Stimulated activated CD8-positive, alpha-beta memory T cell treated with anti-CD3 and anti-CD28 coated beads, Interleukin-15, amount 100 ng/mL, for 4 hours (primary cell): ENCODE measurements at regions not wholly inside any gene's neighbourhood (a gene's known extent, or its start where the extent isn't known, plus 50 kb on each side); places are given as distances from the start of the nearest gene placed in this dataset.
"Not testable (repeated sequence)": the region's sequence is repeated elsewhere in the genome, so short reads cannot be mapped to it uniquely, and the experiment has no call there.

Experiments used
- DNase-seq, 2 donors: peaks; one replicate each; pipeline ENCODE4 v3.0.0-alpha.2; 2020; ENCODE audit warnings: low read depth in 2 of 2

DNA sequence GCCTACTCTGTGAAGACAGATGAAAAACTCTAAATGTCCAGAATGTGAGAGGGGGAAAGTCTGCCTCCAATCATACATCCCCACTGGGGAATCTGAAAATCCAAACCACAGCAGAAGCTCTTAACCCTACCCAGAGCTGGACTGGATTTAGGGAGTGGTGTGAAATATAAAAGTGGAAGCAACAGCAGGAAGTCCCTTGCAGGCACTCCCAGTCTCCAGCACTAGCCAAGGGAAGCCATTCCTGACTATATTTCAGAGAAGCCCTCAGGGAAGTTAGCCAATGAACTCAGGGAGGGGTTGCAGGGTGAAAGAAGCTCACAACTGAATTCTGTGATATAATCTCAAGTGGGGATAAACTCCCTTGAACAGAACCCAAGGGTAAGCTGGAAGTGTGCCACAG lies 51.5 kb downstream of the CRPPA start:
- DNase-seq: no peak

DNA sequence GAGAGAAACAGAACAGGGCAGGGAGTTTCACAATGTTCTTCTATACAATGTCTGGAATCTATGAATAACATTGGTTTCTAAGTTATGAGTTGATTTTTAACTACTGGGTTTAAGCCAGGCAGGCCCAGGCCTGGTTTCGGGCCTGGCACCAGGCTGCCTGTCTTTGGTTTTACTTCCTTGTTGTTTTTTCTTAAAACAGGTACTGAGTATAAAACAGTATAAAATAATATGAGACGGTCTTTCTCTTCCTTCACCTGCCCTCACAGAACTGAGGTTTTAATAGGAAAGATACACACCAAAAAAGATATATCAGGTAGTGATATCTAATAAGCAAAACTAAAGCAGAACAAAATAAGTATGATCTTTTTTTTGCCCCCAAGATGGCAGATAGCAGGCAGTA lies 52.0 kb downstream of the CRPPA start:
- not testable (repeated sequence) for DNase-seq

DNA sequence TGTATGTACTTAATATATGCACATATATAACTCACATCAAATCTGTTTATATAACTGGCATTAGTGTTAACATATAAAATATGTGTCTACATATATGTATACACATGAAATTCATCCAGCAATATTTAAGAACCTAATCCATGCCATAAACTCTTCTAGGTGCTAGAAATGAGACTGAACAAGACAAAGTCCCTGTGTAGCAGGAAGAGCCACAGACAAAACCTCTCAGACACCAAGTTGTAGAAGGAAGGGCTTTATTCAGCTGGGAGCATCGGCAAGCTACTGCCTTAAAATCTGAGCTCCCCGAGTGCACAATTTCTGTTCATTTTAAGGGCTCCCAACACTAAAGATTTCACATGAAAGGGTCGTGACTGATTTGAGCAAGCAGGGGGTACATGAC lies 52.5 kb downstream of the CRPPA start:
- no peak for DNase-seq

DNA sequence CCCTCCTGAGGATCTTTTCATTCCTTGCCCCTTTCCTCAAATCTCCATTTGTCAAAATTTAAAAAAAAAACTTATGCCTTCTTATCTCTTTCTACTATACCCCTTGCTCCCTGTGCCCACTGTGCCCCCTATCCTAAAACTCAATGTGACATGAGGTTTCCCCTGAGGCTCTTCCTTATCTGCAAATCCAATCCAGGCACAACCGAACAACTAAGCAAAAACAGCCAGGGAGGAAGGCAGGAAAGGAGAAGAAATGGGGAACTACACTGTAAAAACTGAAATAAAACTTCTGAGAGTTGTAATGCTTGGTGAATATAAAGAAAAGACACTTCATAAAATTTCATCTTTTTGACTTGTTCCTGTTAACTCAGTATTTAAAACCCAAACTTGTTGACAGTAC lies 54.2 kb downstream of the CRPPA start:
- no peak for DNase-seq

DNA sequence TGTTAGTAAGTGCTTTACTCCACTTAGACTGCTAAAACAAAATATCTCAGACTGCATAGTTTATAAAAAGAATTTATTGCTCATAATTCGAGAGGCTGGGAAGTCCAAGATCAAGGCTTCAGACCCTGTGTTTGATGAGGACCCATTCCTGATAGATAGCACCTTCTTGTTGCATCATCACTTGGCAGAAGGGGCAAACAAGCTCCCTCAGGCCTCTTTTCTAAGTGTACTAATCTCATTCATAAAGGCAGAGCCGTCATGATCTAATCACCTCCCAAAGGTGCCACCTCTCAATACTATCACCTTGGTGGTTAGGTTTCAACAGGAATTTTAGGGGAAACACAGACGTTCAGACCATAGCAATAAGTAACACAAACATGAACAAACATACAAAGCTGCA lies 55.4 kb downstream of the CRPPA start:
- DNase-seq: no peak

DNA sequence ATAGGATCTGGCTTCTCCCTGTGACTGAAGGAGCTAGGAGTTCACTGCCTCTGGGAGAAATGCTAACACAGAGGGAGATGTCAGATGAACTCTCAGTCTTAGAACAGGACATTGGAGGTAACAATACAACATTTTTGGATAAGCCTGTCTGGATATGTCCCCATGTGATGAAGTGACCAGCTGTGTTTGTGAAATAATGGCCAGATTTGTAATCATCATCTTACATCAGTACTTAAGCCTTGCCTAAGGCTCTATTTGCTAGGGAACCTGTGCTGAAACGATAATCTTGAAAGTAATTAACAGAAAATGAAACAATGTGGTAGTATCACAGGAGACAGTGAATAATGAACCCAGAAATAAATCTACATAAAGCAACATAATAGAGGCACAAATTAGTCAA lies 56.2 kb downstream of the CRPPA start:
- DNase-seq: no peak

DNA sequence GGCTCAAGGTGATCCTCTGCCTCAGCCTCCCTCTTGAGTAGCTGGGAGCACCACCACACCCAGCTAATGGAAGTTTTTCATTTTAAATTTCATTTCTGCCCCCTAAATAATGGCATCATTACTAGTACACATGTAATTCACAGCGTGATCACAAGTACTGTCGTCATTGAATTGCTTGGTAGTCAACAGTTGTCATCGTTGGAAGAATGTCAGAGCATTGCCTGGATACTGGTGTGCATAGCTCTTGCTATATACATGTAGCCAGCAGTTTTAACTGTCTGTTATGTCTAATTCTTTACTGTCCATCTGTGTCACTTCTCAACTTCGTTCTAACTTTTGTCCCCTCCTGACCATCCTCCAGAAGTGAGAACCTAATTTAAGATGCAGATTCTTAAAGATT lies 62.1 kb downstream of the CRPPA start:
- DNase-seq: no peak

DNA sequence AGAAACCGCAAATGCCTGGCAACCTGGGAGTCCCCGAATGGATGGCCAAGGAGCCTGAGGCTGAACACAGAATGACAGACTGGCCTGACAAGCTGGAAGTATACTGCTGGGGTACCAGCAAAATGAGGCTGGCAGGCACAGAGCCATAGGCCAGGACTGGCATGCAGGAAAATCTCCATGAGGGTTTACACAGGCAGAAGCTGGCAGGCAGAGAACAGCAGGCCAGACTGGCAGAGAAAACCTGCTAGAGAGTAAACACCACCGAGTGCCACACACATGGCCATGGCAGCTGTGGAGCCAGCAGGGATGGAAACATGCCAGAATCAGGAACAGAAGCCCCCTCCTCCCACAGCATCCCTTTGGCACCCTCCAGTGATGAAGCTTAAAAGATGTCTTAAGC lies 63.4 kb downstream of the CRPPA start:
- DNase-seq: no peak

DNA sequence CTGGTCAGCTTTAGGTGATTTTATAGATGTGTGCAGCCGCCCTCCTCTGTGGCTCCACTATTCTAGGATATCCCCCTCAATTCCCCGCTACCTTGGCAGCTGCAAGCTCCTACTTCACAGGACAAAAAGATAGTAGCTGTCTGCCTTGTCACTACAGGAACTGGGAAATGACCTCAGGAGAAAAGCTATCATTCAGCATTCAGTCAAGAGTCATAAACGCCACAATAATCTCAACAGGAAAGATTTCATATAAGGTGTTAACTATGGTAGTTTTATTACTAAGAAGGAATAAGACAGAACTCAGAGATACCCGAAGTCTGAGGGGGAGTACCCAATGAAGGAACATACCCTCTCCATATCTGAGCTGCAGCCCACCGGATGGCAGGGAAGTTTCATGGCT lies 63.9 kb downstream of the CRPPA start:
- DNase-seq: no peak

DNA sequence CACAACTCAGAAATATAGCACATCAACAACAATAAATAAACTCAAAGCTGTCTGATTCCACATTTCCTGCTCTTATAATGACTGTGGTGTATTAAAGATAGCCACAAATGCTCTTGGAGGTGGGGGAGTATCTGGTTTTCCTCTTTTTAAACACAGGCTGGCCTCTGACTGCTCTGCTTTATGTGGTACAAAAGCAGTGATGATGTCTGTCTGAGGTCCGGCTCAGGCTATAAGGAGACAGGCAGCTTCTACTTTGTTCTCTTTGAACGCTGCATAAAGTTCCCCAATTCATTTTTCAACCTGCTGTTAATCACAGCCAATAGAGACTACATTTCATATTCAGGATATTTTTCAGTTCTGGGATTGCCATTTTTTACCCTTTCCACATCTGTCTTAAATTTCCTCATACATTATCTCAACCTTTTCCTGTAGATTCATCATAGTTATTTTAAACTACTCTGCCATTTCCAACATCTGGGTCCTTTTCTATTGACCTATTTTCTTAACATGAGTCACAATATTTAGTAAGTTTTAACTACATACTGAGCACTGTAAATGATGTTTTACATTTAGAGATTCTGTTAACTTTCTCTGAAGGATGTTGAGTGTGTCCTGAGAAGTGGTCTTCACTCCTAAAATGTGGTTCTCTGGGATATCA lies 64.9 kb downstream of the CRPPA start:
- no peak for DNase-seq

DNA sequence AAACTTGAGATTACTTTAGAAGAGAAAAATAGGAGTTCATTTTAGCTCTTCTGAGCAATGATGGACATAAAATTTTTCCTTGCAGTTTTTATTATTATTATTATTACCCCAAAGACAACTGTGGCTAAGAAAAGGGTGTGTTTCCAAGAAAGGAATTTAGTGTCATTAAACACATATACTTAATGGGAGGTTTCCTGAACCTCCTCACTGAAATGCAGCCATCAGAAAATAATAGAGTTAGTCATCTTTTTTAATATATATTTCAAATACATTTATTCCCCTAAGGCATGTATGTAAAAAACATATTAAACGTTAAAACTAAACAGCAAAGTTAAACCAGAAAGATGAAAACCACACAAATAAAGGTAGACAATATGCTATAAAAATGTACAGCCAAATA lies 66.8 kb downstream of the CRPPA start:
- no peak for DNase-seq

DNA sequence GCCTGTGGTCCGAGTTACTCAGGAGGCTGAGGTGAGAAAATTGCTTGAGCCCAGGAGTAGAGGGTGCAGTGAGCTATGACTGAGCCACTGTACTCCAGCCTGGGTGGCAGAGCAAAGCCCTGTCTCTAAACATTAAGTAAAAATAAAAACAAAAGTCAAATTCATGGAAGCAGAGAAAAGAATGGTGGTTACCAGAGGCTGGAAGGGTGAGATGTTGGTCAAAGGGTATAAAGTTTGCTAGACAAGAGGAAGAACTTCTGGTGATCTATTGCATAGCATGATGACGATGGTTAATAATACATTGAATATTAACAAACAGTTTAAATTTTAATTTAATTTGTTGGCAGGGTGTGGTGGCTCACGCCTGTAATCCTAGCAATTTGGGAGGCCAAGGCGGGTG lies 68.1 kb downstream of the CRPPA start:
- DNase-seq: no peak

DNA sequence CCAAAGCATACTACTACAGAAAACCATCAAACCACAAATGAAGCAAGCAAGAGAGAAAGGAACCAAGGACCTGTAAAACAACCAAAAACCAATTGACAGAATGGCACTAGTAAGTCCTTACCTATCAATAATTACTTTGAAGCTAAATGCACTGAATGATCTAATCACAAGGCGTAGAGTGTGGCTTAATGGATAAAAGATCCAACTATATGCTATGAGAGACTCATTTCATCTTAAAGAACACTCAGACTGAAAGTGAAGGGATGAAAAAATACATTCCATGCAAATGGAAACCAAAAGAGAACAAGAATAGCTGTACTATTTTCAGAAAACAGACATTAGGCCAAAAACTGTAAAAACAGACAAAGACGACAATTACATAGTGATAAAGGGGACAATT lies 70.7 kb downstream of the CRPPA start:
- DNase-seq: no peak

DNA sequence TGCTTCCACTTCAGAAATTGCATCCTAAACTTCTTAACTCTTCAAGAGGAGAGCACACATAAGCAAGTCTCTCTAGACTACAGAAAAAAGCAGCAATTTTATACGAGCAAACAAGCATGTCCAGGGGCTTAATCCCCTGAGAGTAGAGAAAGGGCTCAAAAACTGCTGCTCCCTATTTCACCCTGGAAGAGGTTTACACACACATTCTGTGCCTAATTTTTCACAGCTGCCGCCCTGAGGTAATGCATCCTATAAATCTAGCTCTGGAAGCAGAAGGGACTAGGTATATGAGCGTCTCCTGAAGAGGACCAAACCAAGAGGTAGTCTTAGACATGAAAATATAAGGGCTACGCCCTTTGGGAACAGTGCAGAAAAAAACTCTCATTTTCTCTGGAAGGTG lies 73.1 kb downstream of the CRPPA start:
- DNase-seq: no peak

DNA sequence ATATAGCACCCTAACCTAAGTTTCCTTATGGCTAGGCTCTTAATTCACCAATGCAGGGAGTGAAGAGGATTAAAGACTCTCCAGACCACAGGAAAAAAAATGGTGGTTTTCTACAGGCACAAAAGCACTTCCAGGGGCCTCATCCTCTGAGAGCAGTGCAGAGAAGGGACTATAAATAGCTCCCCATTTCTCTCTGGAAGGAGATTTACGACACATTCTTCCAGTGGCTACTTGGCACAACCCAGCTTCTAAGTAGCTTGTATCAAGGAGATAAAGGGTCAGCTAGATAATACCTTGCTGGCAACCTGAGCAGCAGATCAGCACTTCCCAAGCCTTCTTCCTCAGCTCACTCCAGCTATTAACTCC lies 73.5 kb downstream of the CRPPA start:
- DNase-seq: no peak

DNA sequence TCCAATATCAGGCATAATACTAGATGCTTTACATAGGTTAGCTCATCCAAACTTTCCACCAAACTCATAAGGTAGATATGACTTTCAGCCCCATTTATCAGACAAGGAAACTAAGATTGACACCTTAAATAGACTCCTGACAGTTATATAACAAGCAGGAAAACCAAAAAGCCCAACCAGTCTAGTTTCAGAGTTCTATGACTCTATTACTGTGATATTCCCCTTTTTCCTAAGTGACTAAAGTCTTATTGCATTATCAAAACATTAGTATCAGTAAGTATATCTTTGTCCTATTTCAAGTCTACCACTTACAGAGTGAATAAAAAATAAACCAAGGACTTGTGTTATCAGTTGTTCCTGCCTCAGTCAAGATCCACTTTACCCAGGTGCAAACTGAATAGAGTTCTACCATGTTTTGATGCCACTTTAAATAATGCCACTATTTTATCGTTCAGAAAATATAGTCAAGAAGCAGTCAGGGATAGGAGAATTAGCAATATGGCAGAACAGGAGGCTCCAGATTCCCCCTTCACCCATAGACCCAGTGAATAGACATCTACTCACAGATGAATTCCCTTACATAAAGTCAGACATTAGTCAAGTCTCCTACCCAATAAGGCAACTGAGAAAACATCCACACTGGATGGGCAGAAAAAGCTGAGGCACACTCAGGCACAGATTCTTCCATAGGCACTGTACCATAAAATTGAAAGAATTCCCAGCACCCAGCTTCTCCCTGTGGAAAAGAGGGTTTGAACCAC lies 74.1 kb downstream of the CRPPA start:
- DNase-seq: no peak

DNA sequence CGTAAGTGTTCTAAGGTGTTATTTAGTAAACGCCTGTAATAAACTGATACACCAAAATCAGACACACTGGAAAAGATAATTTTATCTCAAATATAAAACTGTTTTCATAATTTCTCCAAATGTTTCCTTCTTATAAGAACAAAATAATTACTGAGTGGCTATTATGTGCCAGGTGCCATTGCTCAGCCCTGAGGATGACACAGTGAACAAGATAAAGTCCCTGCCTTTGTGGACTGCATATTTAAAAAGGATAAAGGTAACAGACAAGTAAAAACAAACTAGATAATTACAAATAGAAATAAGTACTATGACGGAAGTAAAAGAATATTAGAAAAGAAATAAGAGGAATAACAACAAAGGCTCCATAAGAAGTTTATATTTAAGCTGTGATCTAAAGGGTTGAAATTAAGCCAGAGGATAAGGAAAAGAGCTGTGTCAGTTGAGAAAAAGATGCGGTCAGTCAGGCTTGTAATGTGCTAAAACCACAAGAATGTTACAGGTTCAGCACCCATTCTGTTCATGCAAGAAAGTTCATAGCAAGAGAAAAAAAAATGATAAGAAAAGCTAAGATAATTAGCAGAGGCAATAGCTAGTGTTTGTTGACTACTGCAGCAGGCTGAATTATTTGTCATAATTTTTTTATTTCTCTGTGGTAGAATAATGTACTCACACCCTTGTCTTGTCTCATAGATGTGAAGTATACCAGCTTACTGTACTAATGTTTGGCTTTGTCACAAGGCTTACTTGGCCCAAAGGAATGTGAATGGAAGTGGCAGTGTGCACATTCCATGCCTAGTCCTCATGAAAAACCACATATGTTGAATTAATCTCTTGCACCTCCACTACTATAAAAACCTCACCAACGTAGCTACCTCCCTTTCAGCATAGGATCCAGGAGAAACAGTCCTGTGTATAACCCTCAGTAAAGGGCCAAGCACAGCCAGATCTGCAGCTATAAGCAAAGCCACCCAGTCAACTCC lies 75.1 kb downstream of the CRPPA start:
- DNase-seq: no peak

DNA sequence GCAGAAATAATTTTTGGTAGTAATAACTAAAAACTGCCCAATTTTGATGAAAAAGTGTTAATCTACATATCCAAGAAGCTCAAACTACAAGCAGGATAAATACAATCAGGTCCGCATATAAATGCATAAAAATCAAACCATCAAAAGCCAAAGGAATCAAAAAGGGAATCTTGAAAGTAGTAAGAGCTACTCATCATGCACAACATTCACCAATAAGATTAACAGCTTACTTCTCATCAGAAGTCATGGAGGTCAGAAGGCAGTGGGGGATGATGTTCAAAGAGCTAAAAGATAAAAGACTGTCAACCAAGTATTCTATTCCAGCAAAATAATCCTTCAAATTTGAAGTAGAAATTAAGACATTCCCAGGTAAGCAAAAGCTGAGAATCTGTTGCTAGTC lies 76.4 kb downstream of the CRPPA start:
- no peak for DNase-seq

DNA sequence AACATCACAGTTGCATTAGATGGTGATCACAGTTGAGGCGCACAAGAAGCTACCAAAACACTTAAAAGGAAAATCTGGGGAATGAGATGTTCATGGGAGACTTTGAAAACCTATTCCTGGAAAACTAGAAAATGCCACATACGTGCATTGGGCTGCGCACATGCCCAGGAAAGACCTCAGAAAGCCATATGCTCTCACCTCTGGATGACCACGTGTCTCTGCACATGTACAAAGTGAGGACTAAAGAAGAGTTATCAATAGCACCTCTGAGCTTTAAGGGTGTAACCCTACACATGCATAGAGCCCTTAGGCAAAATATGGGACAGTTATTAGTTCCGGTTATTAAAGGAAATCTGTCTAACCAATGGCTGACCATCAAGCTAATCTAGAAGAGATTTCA lies 77.7 kb downstream of the CRPPA start:
- DNase-seq: no peak

DNA sequence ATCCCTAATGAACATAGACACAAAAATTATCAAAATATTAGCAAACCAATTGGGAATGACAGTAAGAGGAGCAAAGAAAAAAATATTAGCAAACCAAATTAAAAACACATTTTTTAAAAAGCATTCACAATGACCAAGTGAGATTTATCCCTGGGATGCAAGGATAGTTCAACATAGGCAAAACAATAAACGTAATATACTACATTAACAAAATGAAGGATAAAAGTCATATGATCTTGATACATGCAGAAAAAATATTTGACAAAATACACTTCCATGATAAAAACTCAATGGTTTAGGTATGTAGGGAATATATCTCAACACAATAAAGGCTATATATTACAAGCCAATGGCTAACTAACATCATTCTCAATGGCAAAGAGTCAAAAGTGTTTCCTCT lies 83.3 kb downstream of the CRPPA start:
- no peak for DNase-seq

DNA sequence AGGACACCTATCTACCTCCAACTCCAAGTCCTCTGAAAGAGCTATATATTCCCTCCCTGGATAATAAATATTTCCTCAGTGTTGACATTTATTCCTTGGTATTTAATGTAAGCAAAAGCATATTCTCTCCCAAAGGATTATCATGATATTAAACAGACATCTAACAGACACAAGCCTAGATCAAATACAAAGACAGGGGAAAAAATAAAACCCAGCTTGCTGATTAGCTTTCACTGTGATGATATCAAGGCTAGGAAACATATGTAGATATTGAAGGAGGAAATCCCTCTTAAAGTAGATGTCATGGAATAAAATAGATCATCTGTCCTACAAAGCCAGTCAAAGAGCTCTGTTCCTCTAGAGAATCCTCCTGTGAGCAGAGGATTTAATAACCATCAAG lies 95.2 kb downstream of the CRPPA start:
- DNase-seq: no peak

DNA sequence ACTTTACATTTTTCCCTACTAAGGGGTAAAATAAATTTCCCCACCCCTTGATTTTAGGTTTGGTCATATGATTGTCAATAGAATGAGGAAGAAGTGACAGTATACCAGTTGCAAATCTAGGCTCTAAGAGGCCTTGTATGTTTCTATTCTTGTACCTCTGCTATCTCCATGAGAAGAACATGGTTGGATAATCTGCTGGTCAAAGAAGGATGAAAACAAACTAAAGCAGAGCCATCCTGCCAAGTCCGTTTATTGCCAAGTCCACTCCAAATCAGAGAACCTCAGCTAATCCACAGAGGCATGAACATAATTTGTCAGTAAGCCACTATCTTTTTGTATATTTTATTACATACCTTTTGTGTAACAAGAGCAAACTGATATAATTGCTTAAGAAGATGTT lies 98.0 kb downstream of the CRPPA start:
- no peak for DNase-seq
